HEK293 (cell line): ENCODE measurements at regions not wholly inside any gene's neighbourhood (a gene's known extent, or its start where the extent isn't known, plus 50 kb on each side); places are given as distances from the start of the nearest gene placed in this dataset.

ENCODE experiments used
- ATF2 ChIP-seq: fragments of 450-650 bp; formaldehyde crosslinking; IDR thresholded peaks from 2 replicates; pipeline ENCODE4 v1.5.1; 2016; ENCODE audit warnings: missing biosample characterization, missing genetic modification characterization, low read depth
- BCL6B ChIP-seq: fragments of 450-650 bp; formaldehyde crosslinking; IDR thresholded peaks from 2 replicates; pipeline ENCODE4 v1.5.1; 2017; ENCODE audit warnings: missing biosample characterization, missing genetic modification characterization
- CTCF ChIP-seq: fragments of 450-650 bp; formaldehyde crosslinking; IDR thresholded peaks from 2 replicates; pipeline ENCODE4 v1.5.1; 2016; ENCODE audit warnings: missing biosample characterization, missing genetic modification characterization
- PATZ1 ChIP-seq: fragments of 450-650 bp; formaldehyde crosslinking; IDR thresholded peaks from 2 replicates; pipeline ENCODE4 v1.5.1; 2016; ENCODE audit warnings: missing biosample characterization, missing genetic modification characterization
- SALL2 ChIP-seq: fragments of 450-650 bp; formaldehyde crosslinking; IDR thresholded peaks from 2 replicates; pipeline ENCODE4 v1.5.0; 2017; ENCODE audit warnings: missing biosample characterization, mild to moderate bottlenecking, missing genetic modification characterization, borderline replicate concordance
- ZNF184 ChIP-seq: fragments of 450-650 bp; IDR thresholded peaks from 2 replicates; pipeline ENCODE4 v1.5.1; 2018; ENCODE audit warnings: missing biosample characterization, mild to moderate bottlenecking, missing genetic modification characterization
- ZNF280D ChIP-seq: fragments of 450-650 bp; formaldehyde crosslinking; IDR thresholded peaks from 2 replicates; pipeline ENCODE4 v1.5.1; 2016; ENCODE audit warnings: missing biosample characterization, missing genetic modification characterization
- ZNF530 ChIP-seq: fragments of 450-650 bp; formaldehyde crosslinking; IDR thresholded peaks from 2 replicates; pipeline ENCODE4 v1.5.1; 2016; ENCODE audit warnings: low read depth, missing biosample characterization, missing genetic modification characterization
- ZNF621 ChIP-seq: fragments of 450-650 bp; formaldehyde crosslinking; IDR thresholded peaks from 2 replicates; pipeline ENCODE4 v1.5.1; 2017; ENCODE audit warnings: missing biosample characterization, missing genetic modification characterization
- ZNF645 ChIP-seq: fragments of 450-650 bp; formaldehyde crosslinking; IDR thresholded peaks from 2 replicates; pipeline ENCODE4; 2016; ENCODE audit warnings: missing biosample characterization, missing genetic modification characterization
- ZSCAN4 ChIP-seq: fragments of 450-650 bp; formaldehyde crosslinking; IDR thresholded peaks from 2 replicates; pipeline ENCODE4 v1.5.1; 2017; ENCODE audit warnings: missing biosample characterization, missing genetic modification characterization

- TF ChIP-seq CTCF (tag by site-specific recombination), result peak; percentile 45
- TF ChIP-seq BCL6B, result no peak
- TF ChIP-seq ZNF184, result no peak
- no peak for TF ChIP-seq ZNF280D
- TF ChIP-seq ZNF645 (tag by site-specific recombination), result no peak
- TF ChIP-seq ZNF621 (tag by site-specific recombination), result no peak
- no peak for TF ChIP-seq PATZ1 (tag by site-specific recombination)
- peak; percentile 79 for TF ChIP-seq ZSCAN4
- no peak for TF ChIP-seq ATF2 (tag by site-specific recombination)
- no peak for TF ChIP-seq SALL2
- TF ChIP-seq ZNF530 (tag by site-specific recombination), result no peak
These were observed 433.5 kb downstream of the RFPL4B start for GRCh38 chr6:112780498-112781096.
